ENCODE measurements at regions not wholly inside any gene's neighbourhood (a gene's known extent, or its start where the extent isn't known, plus 50 kb on each side); places are given as distances from the start of the nearest gene placed in this dataset.

DNA sequence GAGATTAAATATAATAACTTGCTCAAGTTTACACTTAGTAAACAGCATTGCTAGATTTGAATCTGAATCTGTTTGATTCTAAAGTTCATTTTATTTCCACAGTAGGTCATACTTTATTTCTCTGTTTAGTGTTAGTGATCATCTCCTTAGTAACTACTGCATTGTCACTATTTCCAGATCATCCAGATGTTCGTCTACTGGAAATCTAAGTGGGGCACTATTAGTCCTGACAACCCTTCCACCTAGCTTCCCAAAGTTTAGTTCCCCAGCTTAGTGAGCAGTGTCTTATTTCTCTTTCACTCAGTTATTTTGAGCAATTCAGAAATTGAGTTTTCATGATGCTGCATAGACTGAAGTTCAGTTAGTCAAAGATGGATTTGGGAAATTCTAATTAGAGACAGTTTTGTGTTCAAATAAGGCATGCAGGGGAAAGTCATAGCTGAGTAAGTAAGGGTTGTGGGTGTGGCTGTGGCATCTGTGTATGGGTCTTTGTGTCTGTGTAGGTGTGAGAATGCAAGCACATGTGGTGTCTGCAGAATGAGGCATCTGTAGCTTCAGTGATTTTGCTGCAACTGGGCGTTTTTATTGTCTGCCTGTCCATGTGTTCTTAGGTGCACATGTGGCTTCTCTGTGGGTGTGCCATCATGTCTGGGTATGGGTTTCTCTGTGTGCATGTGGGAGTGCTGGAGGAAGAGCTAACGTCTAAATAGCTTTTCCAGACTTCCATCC is 107.3 kb downstream of the NTMT2 start:
- TF ChIP-seq RXRA (IDR thresholded peaks at IDR 0.05; ENCODE audit: insufficient read depth, low read depth, low read length) (no peak), CBX8 (IDR thresholded peaks at IDR 0.05; ENCODE audit: borderline replicate concordance, low read depth, low read length) (no peak), POLR2A (IDR thresholded peaks at IDR 0.05; ENCODE audit: control extremely low read depth in 1 of 2, low read depth in 2 of 2, low read length in 2 of 2) (no peak), CTCF (IDR thresholded peaks at IDR 0.05; ENCODE audit: control extremely low read depth in 1 of 3, insufficient read depth in 1 of 3, low read depth in 1 of 3, low read length in 3 of 3) (no peak), SRF (IDR thresholded peaks at IDR 0.05; ENCODE audit: low read depth, low read length) (no peak), POLR2AphosphoS5 (IDR thresholded peaks at IDR 0.05; ENCODE audit: low read depth, low read length) (no peak), EZH2 (IDR thresholded peaks at IDR 0.05; ENCODE audit: low read depth, low read length, severe bottlenecking) (no peak), TBP (IDR thresholded peaks at IDR 0.05; ENCODE audit: low read depth, low read length) (no peak), TAF1 (IDR thresholded peaks at IDR 0.05; ENCODE audit: low read depth, low read length) (no peak), PHF8 (conservative IDR thresholded peaks at IDR 0.05; ENCODE audit: low read depth, low read length) (no peak), GABPA (IDR thresholded peaks at IDR 0.05; ENCODE audit: borderline replicate concordance, insufficient read depth, low read length) (no peak), E2F6 (IDR thresholded peaks at IDR 0.05) (no peak), YY1 (IDR thresholded peaks at IDR 0.05; ENCODE audit: low read depth, low read length) (no peak)

Measured in H1 (cell line).